ENCODE measurements at regions not wholly inside any gene's neighbourhood (a gene's known extent, or its start where the extent isn't known, plus 50 kb on each side); places are given as distances from the start of the nearest gene placed in this dataset.

DNA sequence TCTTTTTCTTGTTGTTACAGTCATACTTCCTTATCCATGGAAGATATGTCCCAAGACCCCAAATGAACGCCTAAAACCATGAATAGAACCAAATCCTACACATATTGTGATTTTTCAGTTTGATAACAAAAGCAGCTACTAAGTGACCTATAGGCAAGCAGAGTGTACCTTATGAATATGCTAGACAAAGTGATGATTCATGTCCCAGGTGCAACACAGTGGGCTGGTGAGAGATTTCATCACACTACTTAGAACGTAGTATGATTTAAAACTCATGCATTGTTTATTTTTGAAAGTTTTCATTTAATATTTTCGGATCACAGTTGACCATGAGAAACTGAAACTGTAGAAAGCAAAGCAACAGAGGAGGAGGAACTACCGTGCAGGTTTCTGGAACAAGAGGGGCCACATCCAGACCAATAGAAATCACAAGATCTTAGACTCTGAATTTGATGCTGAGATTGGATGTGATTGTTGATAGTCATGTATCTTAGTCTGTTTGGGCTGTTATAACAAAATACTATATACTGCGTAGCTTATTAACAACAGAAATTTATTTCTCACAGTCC, 470.8 kb upstream of the VRK2 start:
- H3K4me3 ChIP-seq, result no peak overlapping the region
- H3K9me3 ChIP-seq, result no peaks in the 10 kb centered on the region
- TF ChIP-seq POLR2A (IDR thresholded peaks at IDR 0.05), result no peak
- TF ChIP-seq, protein P1, sequence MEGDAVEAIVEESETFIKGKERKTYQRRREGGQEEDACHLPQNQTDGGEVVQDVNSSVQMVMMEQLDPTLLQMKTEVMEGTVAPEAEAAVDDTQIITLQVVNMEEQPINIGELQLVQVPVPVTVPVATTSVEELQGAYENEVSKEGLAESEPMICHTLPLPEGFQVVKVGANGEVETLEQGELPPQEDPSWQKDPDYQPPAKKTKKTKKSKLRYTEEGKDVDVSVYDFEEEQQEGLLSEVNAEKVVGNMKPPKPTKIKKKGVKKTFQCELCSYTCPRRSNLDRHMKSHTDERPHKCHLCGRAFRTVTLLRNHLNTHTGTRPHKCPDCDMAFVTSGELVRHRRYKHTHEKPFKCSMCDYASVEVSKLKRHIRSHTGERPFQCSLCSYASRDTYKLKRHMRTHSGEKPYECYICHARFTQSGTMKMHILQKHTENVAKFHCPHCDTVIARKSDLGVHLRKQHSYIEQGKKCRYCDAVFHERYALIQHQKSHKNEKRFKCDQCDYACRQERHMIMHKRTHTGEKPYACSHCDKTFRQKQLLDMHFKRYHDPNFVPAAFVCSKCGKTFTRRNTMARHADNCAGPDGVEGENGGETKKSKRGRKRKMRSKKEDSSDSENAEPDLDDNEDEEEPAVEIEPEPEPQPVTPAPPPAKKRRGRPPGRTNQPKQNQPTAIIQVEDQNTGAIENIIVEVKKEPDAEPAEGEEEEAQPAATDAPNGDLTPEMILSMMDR (IDR thresholded peaks at IDR 0.05), result no peak
- H3K4me1 ChIP-seq, result no peaks in the 10 kb centered on the region
- WGBS, 2 donors, result 60 to 63% methylated on average over 5 of the region's 5 CpGs
- no peaks in the 10 kb centered on the region for H3K27me3 ChIP-seq
- H3K27ac ChIP-seq, result no peak overlapping the region
- no peak for DNase-seq
- no peaks in the 10 kb centered on the region for H3K36me3 ChIP-seq
- intact Hi-C loops (cut with DNase I), result no loop called here

GRCh38 chr2:57576983-57577382, 469.6 kb upstream of the VRK2 start:
- no peak for TF ChIP-seq POLR2A (IDR thresholded peaks at IDR 0.05)
- TF ChIP-seq, protein P1 (IDR thresholded peaks at IDR 0.05), result no peak
- intact Hi-C loops (cut with DNase I), result no loop called here
- Histone ChIP-seq H3K4me1 (no peaks in the 10 kb centered on the region), H3K27me3 (no peaks in the 10 kb centered on the region), H3K9me3 (no peaks in the 10 kb centered on the region), H3K36me3 (no peaks in the 10 kb centered on the region), H3K27ac (no peak overlapping the region), H3K4me3 (no peak overlapping the region)
- DNase-seq, result no peak
- WGBS, 2 donors, result 83 to 95% methylated on average over 1 of the region's 1 CpG

DNA sequence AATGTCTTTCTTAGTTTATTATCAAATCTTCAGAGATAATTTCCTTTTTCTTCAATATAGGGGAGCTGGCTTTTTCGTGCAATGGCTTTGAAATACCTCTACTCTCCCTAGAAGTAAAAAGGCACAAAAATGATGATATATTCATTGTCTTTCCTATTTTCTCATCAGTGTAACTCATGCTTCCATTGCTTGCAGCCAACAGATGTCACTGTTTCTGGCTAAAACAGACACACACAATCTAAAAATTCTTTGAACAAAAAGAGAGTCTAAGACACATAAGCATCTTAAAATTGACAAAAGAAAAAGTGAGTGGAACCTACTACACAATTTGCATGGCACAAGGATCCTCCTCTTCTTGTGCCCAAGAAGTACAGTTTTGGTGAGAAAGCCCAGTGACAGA, 448.7 kb upstream of the VRK2 start:
- H3K36me3 ChIP-seq, result no peaks in the 10 kb centered on the region
- intact Hi-C loops (cut with DNase I), result no loop called here
- WGBS, 2 donors, result 61 to 64% methylated on average over 1 of the region's 1 CpG
- no peak overlapping the region for H3K4me3 ChIP-seq
- no peaks in the 10 kb centered on the region for H3K9me3 ChIP-seq
- no peak for DNase-seq
- TF ChIP-seq POLR2A (IDR thresholded peaks at IDR 0.05), result no peak
- TF ChIP-seq, protein P1 (IDR thresholded peaks at IDR 0.05), result no peak
- H3K4me1 ChIP-seq, result no peaks in the 10 kb centered on the region
- H3K27ac ChIP-seq, result no peak overlapping the region
- H3K27me3 ChIP-seq, result no peaks in the 10 kb centered on the region

DNA sequence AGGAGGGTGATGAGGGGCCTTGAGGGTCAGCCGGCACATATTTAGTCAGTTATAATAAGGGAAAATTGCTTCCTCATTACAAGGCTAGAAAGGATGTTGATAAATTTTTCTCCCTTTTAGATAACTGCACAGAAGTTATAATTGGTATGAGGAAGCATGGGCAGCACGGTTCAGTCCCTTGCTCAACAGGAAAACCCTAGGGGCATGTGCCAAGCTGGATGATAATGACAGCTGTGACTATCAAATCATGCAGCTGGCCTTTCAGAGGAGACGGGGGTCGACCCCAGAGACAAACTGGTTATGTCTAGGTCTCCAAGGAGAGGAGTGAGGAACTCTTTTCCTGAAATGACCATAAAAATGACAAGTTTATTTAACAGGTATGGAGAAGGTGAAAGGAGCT, 448.1 kb upstream of the VRK2 start:
- intact Hi-C loops (cut with DNase I), result no loop called here
- H3K4me3 ChIP-seq, result no peak overlapping the region
- WGBS, 2 donors, result 33 to 35% methylated on average over 4 of the region's 4 CpGs

DNA sequence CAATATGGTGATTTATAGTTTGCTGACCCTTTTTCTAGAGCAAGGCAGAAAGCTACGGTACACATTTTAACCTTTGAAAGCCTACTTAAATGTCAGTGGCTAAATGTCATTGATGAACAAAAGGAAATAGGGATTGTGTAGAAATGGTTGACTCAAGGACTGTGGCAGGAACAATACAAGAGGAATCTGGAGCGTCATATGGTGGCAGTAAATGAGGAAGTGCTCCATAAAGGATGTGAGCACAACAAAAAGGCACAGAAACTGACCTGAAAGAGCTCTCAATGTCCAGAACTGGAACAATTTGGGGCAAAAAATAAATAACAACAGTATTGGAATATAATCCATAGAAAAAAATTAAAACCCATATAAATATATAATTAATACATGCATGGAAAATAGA, 443.9 kb upstream of the VRK2 start:
- DNase-seq, result no peak
- no peak overlapping the region for H3K4me3 ChIP-seq
- H3K36me3 ChIP-seq, result no peaks in the 10 kb centered on the region
- H3K27ac ChIP-seq, result no peak overlapping the region
- no peak for TF ChIP-seq POLR2A (IDR thresholded peaks at IDR 0.05)
- intact Hi-C loops (cut with DNase I), result no loop called here
- 35 to 50% methylated on average over 2 of the region's 2 CpGs for WGBS, 2 donors
- H3K4me1 ChIP-seq, result no peaks in the 10 kb centered on the region
- H3K27me3 ChIP-seq, result no peaks in the 10 kb centered on the region
- H3K9me3 ChIP-seq, result peaks cover 0 to 6% (median 0%) of the 10 kb centered on the region in 3 donors

More for the DNA sequence above, 448.1 kb upstream of the VRK2 start:
- DNase-seq, result no peak
- H3K27me3 ChIP-seq, result no peaks in the 10 kb centered on the region
- H3K36me3 ChIP-seq, result no peaks in the 10 kb centered on the region
- no peaks in the 10 kb centered on the region for H3K9me3 ChIP-seq
- TF ChIP-seq POLR2A (IDR thresholded peaks at IDR 0.05), result no peak
- TF ChIP-seq, protein P1 (IDR thresholded peaks at IDR 0.05), result no peak
- no peak overlapping the region for H3K27ac ChIP-seq
- no peaks in the 10 kb centered on the region for H3K4me1 ChIP-seq

- no peaks in the 10 kb centered on the region for H3K4me1 ChIP-seq
- TF ChIP-seq, protein P1 (IDR thresholded peaks at IDR 0.05), result no peak
- no peak for TF ChIP-seq POLR2A (IDR thresholded peaks at IDR 0.05)
- WGBS, 2 donors, result 39 to 65% methylated on average over 2 to 3 of the region's 3 CpGs
- H3K27ac ChIP-seq, result no peak overlapping the region
- no peaks in the 10 kb centered on the region for H3K27me3 ChIP-seq
- no peak overlapping the region for H3K4me3 ChIP-seq
- intact Hi-C loops (cut with DNase I), result no loop called here
- DNase-seq, result no peak
- H3K9me3 ChIP-seq, result no peaks in the 10 kb centered on the region
- no peaks in the 10 kb centered on the region for H3K36me3 ChIP-seq
Observed at GRCh38 chr2:57614988-57615387, 431.6 kb upstream of the VRK2 start.

All from esophagus squamous epithelium (tissue), 5 donors.